ENCODE measurements at regions not wholly inside any gene's neighbourhood (a gene's known extent, or its start where the extent isn't known, plus 50 kb on each side); places are given as distances from the start of the nearest gene placed in this dataset.

- TF ChIP-seq POLR2AphosphoS5 (IDR thresholded peaks at IDR 0.05), result no peak
- TF ChIP-seq CTCF (IDR thresholded peaks at IDR 0.05), result no peak
Measured at GRCh38 chr2:160931531-160931930, 228.7 kb upstream of the TANK start.
